Right forelimb (tissue), 1 donor: ENCODE measurements at regions not wholly inside any gene's neighbourhood (a gene's known extent, or its start where the extent isn't known, plus 50 kb on each side); places are given as distances from the start of the nearest gene placed in this dataset.
"Not testable (repeated sequence)": the region's sequence is repeated elsewhere in the genome, so short reads cannot be mapped to it uniquely, and the experiment has no call there.

Source experiments
- DNase-seq: peaks from one replicate; pipeline ENCODE4 v3.0.0-alpha.2; 2018

GRCh38 chr12:83515306-83516026 is 828.8 kb downstream of the TMTC2 start:
- DNase-seq = no peak

DNA sequence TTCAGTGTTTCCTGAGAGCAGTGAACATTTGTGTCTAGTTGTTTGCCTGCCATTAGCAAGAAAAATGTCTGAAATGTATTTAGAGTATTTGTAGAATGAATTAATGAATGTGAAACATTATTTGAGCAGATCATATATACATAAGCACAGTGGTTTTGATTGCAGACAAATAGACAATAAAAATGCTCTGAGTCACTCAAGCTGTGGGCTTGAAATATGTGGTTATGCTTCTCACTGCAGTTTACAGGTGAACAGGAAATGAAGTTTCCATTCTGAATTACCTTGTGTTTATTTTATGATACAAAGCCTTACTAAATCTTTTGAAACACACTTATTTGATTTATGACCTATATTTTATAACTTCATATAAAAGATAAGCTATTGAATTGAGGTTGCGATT is 827.7 kb downstream of the TMTC2 start:
- no peak for DNase-seq

GRCh38 chr12:83506841-83507240 is 820.1 kb downstream of the TMTC2 start:
- DNase-seq = no peak

GRCh38 chr12:83505586-83505985 is 818.9 kb downstream of the TMTC2 start:
- DNase-seq = no peak

GRCh38 chr12:83499894-83500293 is 813.2 kb downstream of the TMTC2 start:
- DNase-seq = not testable (repeated sequence)

GRCh38 chr12:83477696-83478095 is 791.0 kb downstream of the TMTC2 start:
- DNase-seq = no peak

GRCh38 chr12:83476695-83477690 is 790.3 kb downstream of the TMTC2 start:
- DNase-seq = no peak

GRCh38 chr12:83476006-83476405 is 789.3 kb downstream of the TMTC2 start:
- no peak for DNase-seq

- no peak for DNase-seq
Observed at GRCh38 chr12:83474369-83474768, 787.7 kb downstream of the TMTC2 start.

DNA sequence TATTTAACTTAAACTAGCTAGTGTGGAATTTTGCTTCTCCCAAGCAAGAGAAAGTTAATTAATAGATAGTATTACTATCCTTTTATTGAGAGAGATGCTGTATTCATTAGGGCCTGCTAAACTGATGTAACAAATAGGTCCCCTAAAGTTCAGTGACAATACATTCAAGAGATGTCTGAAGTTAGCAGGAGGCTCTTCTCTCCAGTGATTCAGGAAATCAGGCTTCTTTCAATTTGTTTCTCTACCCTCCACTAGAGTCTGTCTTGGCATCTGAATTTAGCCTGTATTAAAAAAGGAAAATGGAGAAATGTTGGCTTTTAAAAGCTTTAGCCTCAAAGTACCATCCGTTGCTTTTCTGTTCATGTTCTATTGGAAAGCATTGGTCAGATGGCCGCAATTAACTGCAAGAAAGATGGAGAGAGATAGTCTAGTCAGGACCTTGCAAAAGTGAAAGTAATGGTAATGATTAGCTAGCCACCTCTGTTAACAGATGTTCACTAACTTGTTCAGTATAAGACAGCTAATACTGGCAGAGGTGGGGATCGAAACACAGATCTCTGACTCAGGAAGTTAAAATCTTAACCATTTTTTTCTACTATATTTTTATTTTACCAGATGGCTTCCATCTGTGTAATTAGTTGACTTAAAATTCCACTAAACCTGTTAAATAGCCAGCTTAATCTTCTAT is 786.8 kb downstream of the TMTC2 start:
- DNase-seq = no peak

- no peak for DNase-seq
Observed at GRCh38 chr12:83472772-83473171, 786.1 kb downstream of the TMTC2 start.

DNA sequence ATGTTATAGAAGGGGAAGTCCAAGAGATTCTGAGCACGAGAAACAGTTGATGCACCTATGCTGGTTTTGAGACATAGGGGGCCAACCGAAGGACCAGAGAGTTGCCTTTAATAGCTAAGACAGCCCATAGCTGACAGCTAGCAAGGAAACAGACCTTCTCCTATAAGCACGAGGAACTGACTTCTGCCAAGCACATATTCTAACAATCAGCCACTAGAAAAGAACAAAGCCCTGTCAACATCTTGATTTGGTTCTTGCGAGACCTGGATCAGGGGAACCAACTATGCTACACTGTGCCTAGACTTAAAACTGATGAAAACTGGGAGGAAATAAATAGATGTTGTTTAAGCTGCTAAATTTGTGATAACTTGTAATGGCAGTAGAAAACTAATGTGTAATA is 785.6 kb downstream of the TMTC2 start:
- no peak for DNase-seq

GRCh38 chr12:83471341-83471740 is 784.6 kb downstream of the TMTC2 start:
- DNase-seq = no peak

DNA sequence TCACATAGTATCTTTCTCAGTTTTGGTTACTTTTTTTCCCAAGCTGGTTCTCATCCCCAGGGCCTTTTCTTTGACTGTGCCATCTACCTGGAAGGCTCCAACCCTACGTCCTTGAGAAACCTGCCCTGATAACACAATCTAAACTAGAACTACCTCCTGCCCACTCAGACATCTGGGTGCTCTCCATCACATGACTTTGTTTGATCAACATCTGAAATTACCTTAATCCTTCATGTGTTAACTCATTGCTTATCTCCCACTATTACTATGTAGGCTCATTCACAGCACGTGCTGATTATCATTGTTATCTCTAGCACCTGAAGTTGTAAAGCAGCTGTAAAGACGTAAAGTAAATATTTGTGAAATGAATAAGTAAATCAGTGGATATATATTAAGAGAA is 784.0 kb downstream of the TMTC2 start:
- no peak for DNase-seq

DNA sequence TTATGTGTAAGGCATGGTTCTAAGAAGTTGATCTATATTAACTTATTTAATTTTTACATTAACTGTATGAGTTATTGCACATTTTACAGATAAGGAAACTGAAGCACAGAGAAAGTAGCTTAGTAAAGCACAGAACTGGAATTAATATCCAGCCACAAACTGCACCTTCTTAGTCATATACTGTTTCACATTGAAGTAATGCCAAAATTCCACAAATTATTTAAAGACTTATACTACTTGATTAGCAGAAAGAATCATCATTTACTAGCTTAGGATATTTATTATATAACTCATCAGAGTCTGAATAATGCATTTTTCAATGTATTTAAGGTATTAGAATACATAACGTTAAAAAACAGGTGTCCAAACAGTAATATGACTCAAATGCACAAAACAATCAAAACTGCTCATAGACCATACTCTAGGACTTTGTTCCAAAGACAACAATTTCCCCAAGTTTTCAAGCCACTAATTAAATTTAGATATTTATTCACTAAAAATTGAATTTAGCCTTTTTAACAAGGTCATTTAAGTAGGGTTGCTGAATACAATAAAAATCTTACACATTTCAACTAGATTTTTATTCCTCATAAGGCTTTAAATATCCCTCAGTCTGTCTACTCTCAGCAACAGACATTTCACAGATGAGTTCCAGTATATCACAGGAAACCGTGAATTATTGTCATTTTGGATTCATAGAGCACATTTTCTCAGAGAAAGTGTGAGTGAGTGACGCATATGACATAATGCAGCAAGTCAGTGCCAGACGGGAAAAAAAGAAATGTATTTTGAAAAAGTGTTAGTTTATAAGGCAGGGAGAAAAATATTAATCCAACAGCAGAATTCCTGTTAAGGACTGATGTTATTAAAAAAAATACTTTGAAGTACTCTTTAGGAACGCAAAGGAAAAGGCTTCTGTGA is 782.5 kb downstream of the TMTC2 start:
- no peak for DNase-seq

DNA sequence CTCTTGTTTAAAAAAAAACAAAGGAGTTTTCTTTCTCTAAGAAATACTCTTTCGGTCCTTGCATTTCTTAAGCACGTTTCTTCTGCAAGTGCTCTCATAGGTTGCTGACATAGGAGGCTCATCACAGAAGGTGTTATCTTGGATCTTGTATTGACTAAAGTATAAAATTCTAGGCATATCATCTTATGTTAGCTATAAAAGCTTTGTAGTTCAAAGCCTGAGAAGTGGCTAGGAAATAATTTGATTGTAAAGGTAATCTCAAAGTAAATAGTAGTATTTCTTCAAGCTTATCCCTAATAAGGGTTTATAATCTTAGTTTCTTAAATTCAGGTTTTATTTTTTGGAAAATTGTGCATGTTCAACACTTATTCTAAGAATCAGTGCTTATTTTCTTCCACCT is 778.9 kb downstream of the TMTC2 start:
- no peak for DNase-seq

GRCh38 chr12:83462419-83462818 is 775.7 kb downstream of the TMTC2 start:
- no peak for DNase-seq

DNA sequence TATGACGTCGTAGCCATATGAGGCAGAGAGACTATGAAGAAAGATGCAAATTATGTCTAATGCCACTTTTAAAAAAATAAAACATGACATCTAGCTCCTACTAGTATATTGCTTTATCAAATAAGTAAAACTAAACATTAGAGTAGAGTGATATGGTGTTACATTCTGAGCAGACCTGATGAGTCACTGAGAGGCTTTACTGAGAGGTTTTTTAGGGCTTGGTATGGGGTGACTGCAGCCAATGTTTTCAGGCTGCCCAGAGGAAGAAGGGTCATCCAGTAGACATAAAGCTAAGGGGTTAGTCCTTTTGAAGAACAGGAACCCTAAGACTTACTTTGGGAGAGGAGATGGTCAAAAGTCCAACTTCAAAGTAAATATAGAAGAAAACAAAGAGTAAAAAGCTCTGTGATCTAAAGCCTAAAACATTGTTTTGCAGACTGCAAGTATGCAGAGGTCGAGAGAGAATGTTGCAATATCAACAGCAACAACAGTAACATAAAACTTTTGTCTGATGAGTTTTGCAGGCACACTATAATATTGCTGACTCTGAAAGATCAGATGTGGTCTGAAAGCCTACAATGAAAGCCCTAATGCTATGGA is 774.7 kb downstream of the TMTC2 start:
- no peak for DNase-seq

DNA sequence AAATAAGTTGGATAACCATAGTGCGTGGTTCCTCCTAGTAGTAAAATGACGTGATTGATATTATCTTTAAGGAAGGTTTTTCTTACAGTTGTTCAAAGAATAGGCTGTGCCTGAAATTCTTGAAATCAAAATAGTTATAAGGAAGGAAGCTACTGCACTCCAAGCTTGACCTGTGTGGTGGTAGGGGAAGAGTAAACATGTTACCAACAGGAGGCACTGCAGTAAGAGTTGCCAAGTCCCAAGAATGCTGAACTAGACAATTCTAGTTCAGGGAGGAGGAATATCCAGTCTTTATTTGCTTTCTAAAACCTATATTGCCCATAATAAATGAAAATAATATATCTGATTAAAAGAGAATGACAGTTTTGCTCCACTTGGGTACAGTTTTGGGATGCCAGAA is 764.5 kb downstream of the TMTC2 start:
- DNase-seq = no peak

GRCh38 chr12:83434600-83434999 is 747.9 kb downstream of the TMTC2 start:
- DNase-seq = no peak

- no peak for DNase-seq
Observed at GRCh38 chr12:83432176-83432719, 745.5 kb downstream of the TMTC2 start.
